ENCODE measurements at regions not wholly inside any gene's neighbourhood (a gene's known extent, or its start where the extent isn't known, plus 50 kb on each side); places are given as distances from the start of the nearest gene placed in this dataset.

DNA sequence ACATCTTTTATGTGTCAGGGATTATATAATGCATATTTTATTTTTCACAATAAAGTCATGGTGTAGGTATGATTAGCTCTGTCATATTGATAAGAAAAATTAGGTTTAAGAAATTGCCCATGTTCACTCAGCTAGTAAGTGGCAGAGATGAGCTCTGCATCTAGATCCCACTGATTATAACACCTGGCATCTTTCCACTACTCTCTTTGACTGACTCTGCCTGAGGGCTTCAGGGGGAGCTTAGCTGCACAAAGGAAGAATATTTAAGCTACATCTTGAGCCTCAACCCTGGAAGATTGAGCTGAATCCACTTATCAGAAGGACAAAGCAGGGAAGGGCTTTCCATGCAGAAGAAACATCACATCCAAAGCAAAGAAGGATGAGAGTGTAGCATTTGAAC, 190.4 kb downstream of the MIS18A start:
- TF ChIP-seq FOXP2 (optimal IDR thresholded peaks at IDR 0.05; ENCODE audit: borderline replicate concordance, extremely low read depth, extremely low read length, insufficient read depth) = no peak
- TF ChIP-seq POLR2AphosphoS5 (IDR thresholded peaks at IDR 0.05; ENCODE audit: low read depth, low read length) = no peak

Data from PFSK-1 (cell line).